Lower leg skin (tissue), 3 donors: ENCODE measurements at regions not wholly inside any gene's neighbourhood (a gene's known extent, or its start where the extent isn't known, plus 50 kb on each side); places are given as distances from the start of the nearest gene placed in this dataset.

Experiments
- CTCF ChIP-seq, 3 donors: fragments of 450-650 bp; IDR thresholded peaks; one replicate each; pipeline ENCODE4 v1.5.1; 2016; ENCODE audit warnings: antibody characterized with exemption in 3 of 3, mild to moderate bottlenecking in 3 of 3, moderate library complexity in 2 of 3
- POLR2A ChIP-seq, 2 donors: fragments of 450-650 bp; IDR thresholded peaks; one replicate each; pipeline ENCODE4 v1.6.1; 2016 to 2017; ENCODE audit warnings: antibody characterized with exemption in 2 of 2, mild to moderate bottlenecking in 1 of 2, moderate library complexity in 1 of 2

GRCh38 chr6:137933696-137934095, 66.6 kb downstream of the TNFAIP3 start:
- TF ChIP-seq CTCF (IDR thresholded peaks at IDR 0.05) (no peak), POLR2A (IDR thresholded peaks at IDR 0.05) (no peak)
